Adrenal gland (tissue), 9 donors: ENCODE measurements at regions not wholly inside any gene's neighbourhood (a gene's known extent, or its start where the extent isn't known, plus 50 kb on each side); places are given as distances from the start of the nearest gene placed in this dataset.

Experiments used
- DNase-seq, 7 donors: peaks; one replicate each; pipeline ENCODE4 v3.0.0-alpha.2; 2019 to 2020
- H3K27ac ChIP-seq, 5 donors: fragments of 200-600 bp; sonication (generic) in 4 of 5; 1 replicate in 3 of 5; 2 replicates in 2 of 5; pipeline versions ENCODE4 v1.5.1 to v1.8.0; 2016 to 2020; ENCODE audit warnings: mild to moderate bottlenecking in 1 of 5
- H3K27me3 ChIP-seq: fragments of 200-600 bp; 2 replicates; pipeline ENCODE4 v1.8.0; 2021
- H3K36me3 ChIP-seq, 2 donors: fragments of 200-600 bp; replicated peaks in 1 of 2; 1 replicate in 1 of 2; 2 replicates in 1 of 2; pipeline versions ENCODE4 v1.5.1 to v1.8.0; 2018 to 2022
- H3K4me1 ChIP-seq, 2 donors: fragments of 200-600 bp; replicated peaks in 1 of 2; 1 replicate in 1 of 2; 2 replicates in 1 of 2; pipeline versions ENCODE4 v1.5.1 to v1.8.0; 2018 to 2021
- H3K4me3 ChIP-seq, 4 donors: fragments of 200-600 bp; sonication (generic) in 3 of 4; one replicate each; pipeline ENCODE4 v1.5.1; 2016 to 2018
- H3K9me3 ChIP-seq, 3 donors: fragments of 200-600 bp; sonication (generic) in 1 of 3; replicated peaks in 1 of 3; 1 replicate in 2 of 3; 2 replicates in 1 of 3; pipeline versions ENCODE4 v1.5.1 to v1.8.0; 2016 to 2021
- POLR2A ChIP-seq, 2 donors: fragments of 450-650 bp; IDR thresholded peaks; one replicate each; pipeline ENCODE4 v1.6.1; 2017; ENCODE audit warnings: antibody characterized with exemption in 2 of 2, mild to moderate bottlenecking in 2 of 2, moderate library complexity in 1 of 2
- WGBS, 4 donors: extraction: QIAGEN DNeasy Blood & Tissue Kit in 2 of 4; methylation state at CpG; one replicate each; pipeline versions ENCODE4 v1.1.5 to v1.1.7; 2013 to 2017; 5-methylcytosine and 5-hydroxymethylcytosine counted together
- intact Hi-C, 2 donors: fragments of 100-400 bp; cut with DNase I; formaldehyde crosslinking; loops; one replicate each; pipeline versions ENCODE4 v1.14.1 to v1.15.0; 2022 to 2023
- TF ChIP-seq, protein P1 (sequence below), 6 experiments: fragments of 450-650 bp in 4 of 6; fragments of 200-600 bp in 2 of 6; sonication (generic) in 1 of 6; IDR thresholded peaks; 1 replicate in 5 of 6; 2 replicates in 1 of 6; pipeline versions ENCODE4 v1.5.1 to v1.8.0; 2016 to 2021; ENCODE audit warnings: antibody characterized with exemption in 6 of 6, mild to moderate bottlenecking in 2 of 6, moderate library complexity in 1 of 6
- donor health status: healthy with polysubstance abuse.
- donor health status: Bipolar disorder and iron deficiency.
- donor health status: DM: yes; HTN: yes; CAD: no.
- donor health status: DM: no; HTN: no; CAD: no.
- donor health status: DM: no; HTN: no; CAD: no.

DNA sequence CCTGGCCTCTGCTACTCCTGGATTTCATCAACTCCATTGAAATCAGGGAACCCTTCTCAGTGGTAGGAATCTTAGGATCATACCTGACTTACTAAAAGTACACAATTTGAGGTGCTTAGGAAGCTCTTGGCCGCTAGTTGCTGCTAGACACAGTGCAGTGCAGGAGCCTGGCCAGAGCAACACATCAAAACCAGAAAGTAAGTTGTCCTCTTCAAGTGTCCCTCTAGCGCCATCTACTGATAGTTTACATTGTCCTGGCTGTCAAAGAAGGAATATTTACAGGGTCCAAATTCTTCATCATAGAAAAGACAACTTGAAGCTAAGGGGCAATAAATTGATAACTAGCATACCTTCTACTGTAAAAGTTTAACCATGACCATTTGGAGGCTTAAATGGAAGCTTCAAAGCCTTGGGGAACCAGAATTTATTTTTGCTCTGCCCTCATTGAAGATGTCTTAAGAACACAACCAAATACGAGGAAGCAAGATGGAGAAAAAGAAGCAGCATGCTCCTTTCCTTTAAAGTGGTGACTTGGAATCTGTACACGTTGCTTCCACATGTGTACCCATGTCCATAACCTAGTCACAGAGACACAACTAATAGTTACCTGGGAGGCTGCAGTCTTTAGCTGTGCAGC lies 889.1 kb upstream of the GCFC2 start:
- intact Hi-C loops, result loop anchor here (5.0 to 10.0 kb wide), 3 partner anchors 398 to 815 kb away; no protein-coding TSS in a partner anchor
- Histone ChIP-seq H3K27ac (no peak overlapping the region), H3K4me3 (no peak overlapping the region), H3K9me3 (no peaks in the 10 kb centered on the region), H3K27me3 (no peaks in the 10 kb centered on the region), H3K4me1 (no peaks in the 10 kb centered on the region), H3K36me3 (no peaks in the 10 kb centered on the region)
- 13 to 21% (median 15%) methylated on average over 4 of the region's 4 CpGs for WGBS, 4 donors
- peak; percentile 49 to 85 (median 72) for DNase-seq
- TF ChIP-seq, protein P1, sequence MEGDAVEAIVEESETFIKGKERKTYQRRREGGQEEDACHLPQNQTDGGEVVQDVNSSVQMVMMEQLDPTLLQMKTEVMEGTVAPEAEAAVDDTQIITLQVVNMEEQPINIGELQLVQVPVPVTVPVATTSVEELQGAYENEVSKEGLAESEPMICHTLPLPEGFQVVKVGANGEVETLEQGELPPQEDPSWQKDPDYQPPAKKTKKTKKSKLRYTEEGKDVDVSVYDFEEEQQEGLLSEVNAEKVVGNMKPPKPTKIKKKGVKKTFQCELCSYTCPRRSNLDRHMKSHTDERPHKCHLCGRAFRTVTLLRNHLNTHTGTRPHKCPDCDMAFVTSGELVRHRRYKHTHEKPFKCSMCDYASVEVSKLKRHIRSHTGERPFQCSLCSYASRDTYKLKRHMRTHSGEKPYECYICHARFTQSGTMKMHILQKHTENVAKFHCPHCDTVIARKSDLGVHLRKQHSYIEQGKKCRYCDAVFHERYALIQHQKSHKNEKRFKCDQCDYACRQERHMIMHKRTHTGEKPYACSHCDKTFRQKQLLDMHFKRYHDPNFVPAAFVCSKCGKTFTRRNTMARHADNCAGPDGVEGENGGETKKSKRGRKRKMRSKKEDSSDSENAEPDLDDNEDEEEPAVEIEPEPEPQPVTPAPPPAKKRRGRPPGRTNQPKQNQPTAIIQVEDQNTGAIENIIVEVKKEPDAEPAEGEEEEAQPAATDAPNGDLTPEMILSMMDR (IDR thresholded peaks at IDR 0.05), result peak; percentile 64 to 82 (median 75)
- no peak for TF ChIP-seq POLR2A (IDR thresholded peaks at IDR 0.05)

DNA sequence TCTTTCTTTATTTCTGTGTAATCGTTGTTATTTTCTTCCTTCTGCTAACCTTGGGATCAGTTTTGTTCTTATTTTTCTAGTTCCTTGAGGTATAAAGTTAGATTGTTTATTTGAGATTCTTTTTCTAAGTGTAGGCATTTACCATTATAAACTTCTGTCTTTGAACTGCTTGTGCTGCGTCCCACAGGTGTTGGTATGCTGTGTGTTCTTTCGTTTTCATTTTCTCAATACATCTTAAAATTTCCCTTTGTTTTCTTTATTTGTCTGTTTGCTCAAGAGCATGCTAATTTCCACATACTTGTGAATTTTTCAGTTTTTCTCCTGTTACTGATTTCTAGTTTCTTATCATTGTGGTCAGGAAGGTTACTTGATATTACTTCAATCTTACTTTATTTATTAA lies 873.8 kb upstream of the GCFC2 start:
- Histone ChIP-seq H3K4me3 (no peak overlapping the region), H3K4me1 (no peaks in the 10 kb centered on the region), H3K27ac (no peak overlapping the region), H3K9me3 (no peaks in the 10 kb centered on the region), H3K27me3 (no peaks in the 10 kb centered on the region), H3K36me3 (no peaks in the 10 kb centered on the region)
- intact Hi-C loops, result no loop called here
- 71 to 80% (median 72%) methylated on average over 3 of the region's 3 CpGs for WGBS, 4 donors
- TF ChIP-seq, protein P1 (IDR thresholded peaks at IDR 0.05), result no peak
- TF ChIP-seq POLR2A (IDR thresholded peaks at IDR 0.05), result no peak
- no peak for DNase-seq

DNA sequence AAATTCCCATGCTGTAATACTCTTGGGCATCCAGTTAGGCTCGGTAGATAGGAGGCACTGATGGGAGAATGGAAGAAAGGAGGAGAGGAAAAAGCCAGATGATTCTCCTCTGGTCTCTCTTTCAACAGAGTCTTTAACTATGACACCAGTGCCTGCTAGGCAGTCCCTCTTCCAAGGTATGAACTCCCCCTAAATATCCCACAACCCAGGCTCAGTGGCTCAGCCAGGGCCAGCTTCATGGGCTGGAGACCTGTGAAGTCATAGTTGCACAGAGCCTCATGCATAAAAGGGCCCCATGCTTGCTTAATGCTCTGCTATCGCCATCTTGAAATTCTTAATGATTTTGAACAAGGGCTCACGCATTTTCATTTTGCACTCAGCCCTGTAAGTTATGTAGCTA lies 869.2 kb upstream of the GCFC2 start:
- intact Hi-C loops, result no loop called here
- no peak overlapping the region for H3K27ac ChIP-seq
- H3K9me3 ChIP-seq, result no peaks in the 10 kb centered on the region
- H3K36me3 ChIP-seq, result no peaks in the 10 kb centered on the region
- H3K4me3 ChIP-seq, result no peak overlapping the region
- TF ChIP-seq, protein P1 (IDR thresholded peaks at IDR 0.05), result no peak
- TF ChIP-seq POLR2A (IDR thresholded peaks at IDR 0.05), result no peak
- H3K4me1 ChIP-seq, result no peaks in the 10 kb centered on the region
- 80 to 89% (median 82%) methylated on average over 3 of the region's 3 CpGs for WGBS, 4 donors
- H3K27me3 ChIP-seq, result no peaks in the 10 kb centered on the region
- no peak for DNase-seq

DNA sequence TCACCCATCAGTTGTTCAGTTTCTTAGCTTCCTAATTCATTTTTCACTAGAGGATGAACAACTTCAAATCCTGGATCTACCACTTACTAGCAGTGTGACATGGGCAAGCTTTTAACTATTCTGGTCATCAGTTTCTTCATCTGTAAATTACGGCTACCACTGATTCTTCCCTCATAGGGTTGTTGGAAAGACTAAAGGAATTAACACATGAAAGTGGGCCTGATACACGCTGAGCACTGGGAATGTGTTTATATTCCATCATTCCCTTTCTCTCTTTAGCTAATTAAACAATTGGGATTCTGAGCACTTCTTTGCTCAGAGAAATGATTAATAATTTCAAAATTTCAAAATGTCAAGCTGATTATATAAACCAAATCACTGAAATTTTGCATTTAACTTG lies 862.3 kb upstream of the GCFC2 start:
- Histone ChIP-seq H3K4me1 (no peaks in the 10 kb centered on the region), H3K9me3 (no peaks in the 10 kb centered on the region), H3K4me3 (no peak overlapping the region), H3K27me3 (no peaks in the 10 kb centered on the region), H3K36me3 (no peaks in the 10 kb centered on the region), H3K27ac (no peak overlapping the region)
- no peak for DNase-seq
- intact Hi-C loops, result no loop called here
- no peak for TF ChIP-seq POLR2A (IDR thresholded peaks at IDR 0.05)
- TF ChIP-seq, protein P1 (IDR thresholded peaks at IDR 0.05), result no peak
- 70 to 76% (median 73%) methylated on average over 2 of the region's 2 CpGs for WGBS, 4 donors
